ENCODE measurements at regions not wholly inside any gene's neighbourhood (a gene's known extent, or its start where the extent isn't known, plus 50 kb on each side); places are given as distances from the start of the nearest gene placed in this dataset.

DNA sequence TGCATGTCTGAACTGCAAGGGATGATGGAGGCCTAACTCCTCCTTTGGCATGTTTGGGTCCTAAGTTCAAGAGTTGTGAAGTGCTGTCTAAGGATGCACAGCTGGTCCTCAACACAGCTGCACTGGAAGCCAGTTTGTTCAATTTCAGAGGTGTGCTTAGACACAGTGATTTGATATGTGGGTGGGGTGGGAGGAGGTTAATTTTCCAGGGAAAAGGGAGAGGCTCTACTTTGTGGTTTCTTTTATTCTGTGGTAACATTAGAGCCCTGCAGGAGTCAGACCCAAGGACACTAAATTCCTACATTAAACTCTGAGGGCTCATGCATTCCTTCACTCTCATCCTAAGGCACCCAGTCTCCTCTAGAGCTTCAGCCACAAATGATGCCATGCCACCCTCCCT lies 188.4 kb upstream of the MAST4 start:
- peaks cover 10% of the 10 kb centered on the region for H3K27me3 Mint-ChIP-seq (ENCODE audit: unreplicated experiment)
- no peak for DNase-seq (ENCODE audit: extremely low spot score, unreplicated experiment)
- no peaks in the 10 kb centered on the region for H3K4me1 Mint-ChIP-seq (ENCODE audit: unreplicated experiment)
- H3K27ac Mint-ChIP-seq (ENCODE audit: unreplicated experiment) = no peak overlapping the region
- TF ChIP-seq, protein P1, sequence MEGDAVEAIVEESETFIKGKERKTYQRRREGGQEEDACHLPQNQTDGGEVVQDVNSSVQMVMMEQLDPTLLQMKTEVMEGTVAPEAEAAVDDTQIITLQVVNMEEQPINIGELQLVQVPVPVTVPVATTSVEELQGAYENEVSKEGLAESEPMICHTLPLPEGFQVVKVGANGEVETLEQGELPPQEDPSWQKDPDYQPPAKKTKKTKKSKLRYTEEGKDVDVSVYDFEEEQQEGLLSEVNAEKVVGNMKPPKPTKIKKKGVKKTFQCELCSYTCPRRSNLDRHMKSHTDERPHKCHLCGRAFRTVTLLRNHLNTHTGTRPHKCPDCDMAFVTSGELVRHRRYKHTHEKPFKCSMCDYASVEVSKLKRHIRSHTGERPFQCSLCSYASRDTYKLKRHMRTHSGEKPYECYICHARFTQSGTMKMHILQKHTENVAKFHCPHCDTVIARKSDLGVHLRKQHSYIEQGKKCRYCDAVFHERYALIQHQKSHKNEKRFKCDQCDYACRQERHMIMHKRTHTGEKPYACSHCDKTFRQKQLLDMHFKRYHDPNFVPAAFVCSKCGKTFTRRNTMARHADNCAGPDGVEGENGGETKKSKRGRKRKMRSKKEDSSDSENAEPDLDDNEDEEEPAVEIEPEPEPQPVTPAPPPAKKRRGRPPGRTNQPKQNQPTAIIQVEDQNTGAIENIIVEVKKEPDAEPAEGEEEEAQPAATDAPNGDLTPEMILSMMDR (IDR thresholded peaks at IDR 0.05) = no peak
- no peak overlapping the region for H3K4me3 Mint-ChIP-seq (ENCODE audit: unreplicated experiment)
- no peaks in the 10 kb centered on the region for H3K9me3 Mint-ChIP-seq (ENCODE audit: unreplicated experiment)
- H3K36me3 Mint-ChIP-seq (ENCODE audit: unreplicated experiment) = no peaks in the 10 kb centered on the region

DNA sequence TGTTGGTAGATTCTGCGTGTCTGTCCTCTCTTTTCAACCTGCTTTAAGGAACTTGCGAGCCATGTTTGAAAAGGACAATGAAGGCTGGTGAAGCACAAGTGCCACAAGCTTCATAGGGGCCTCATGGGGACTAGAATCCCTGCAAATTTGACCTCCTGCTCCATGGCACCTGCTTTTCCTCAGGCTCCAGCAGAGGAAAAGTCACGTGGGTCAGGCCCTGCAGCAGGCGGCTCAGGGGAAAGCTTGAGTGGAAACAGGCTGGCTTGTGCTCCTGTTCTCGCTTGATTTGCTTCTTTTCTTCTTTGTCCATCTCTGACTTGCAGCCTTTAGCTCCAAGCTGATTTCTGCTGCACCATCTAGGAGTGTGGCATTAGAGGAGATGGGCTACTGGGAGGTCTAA lies 187.6 kb upstream of the MAST4 start:
- Mint-ChIP-seq H3K27ac (ENCODE audit: unreplicated experiment) (no peak overlapping the region), H3K27me3 (ENCODE audit: unreplicated experiment) (peaks cover 5% of the 10 kb centered on the region), H3K9me3 (ENCODE audit: unreplicated experiment) (no peaks in the 10 kb centered on the region), H3K36me3 (ENCODE audit: unreplicated experiment) (no peaks in the 10 kb centered on the region), H3K4me1 (ENCODE audit: unreplicated experiment) (no peaks in the 10 kb centered on the region), H3K4me3 (ENCODE audit: unreplicated experiment) (no peak overlapping the region)
- TF ChIP-seq, protein P1 (IDR thresholded peaks at IDR 0.05) = no peak
- DNase-seq (ENCODE audit: extremely low spot score, unreplicated experiment) = no peak

DNA sequence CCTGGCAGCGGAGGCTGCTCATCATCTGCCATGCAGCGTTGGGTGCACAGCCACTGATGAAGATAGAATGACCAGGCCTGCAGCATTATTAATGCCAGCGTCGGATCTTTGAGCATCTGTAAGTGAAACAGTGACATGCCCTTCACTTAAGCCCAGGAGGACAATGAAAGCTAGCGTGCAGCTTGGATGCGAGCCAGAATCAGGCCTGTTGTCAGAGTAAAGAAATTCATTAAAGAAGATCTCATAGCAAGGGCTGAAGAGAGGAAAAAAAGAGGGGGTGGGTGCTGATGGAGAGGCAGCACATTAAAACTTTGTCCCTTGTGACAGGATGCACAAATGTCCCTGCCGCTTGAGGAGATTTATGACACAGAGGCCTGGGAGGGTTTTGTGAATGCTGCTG lies 186.1 kb upstream of the MAST4 start:
- TF ChIP-seq, protein P1 (IDR thresholded peaks at IDR 0.05) = no peak
- Mint-ChIP-seq H3K4me1 (ENCODE audit: unreplicated experiment) (no peaks in the 10 kb centered on the region), H3K36me3 (ENCODE audit: unreplicated experiment) (no peaks in the 10 kb centered on the region), H3K27ac (ENCODE audit: unreplicated experiment) (no peak overlapping the region), H3K27me3 (ENCODE audit: unreplicated experiment) (peaks cover 2% of the 10 kb centered on the region), H3K4me3 (ENCODE audit: unreplicated experiment) (no peak overlapping the region), H3K9me3 (ENCODE audit: unreplicated experiment) (no peaks in the 10 kb centered on the region)
- no peak for DNase-seq (ENCODE audit: extremely low spot score, unreplicated experiment)

DNA sequence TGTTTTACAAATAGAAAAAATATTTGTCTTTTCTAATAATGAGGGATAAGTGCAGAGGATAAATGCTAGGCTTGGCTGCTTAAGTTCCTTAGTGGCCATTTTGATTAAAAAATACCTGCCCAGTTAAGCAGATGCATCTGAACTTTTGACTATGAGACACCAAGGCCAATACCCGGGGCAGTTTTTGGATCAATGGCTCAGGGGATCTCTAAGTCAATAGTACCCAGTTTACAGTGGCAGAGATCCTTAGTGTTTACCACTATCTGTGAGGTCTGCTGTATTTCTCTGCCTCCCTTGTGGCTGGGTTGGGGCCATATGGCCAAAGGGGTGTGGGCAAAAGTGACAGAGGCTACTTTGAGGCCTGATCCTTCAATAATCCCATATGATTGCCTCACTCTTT lies 184.5 kb upstream of the MAST4 start:
- no peaks in the 10 kb centered on the region for H3K4me1 Mint-ChIP-seq (ENCODE audit: unreplicated experiment)
- H3K36me3 Mint-ChIP-seq (ENCODE audit: unreplicated experiment) = no peaks in the 10 kb centered on the region
- no peak for DNase-seq (ENCODE audit: extremely low spot score, unreplicated experiment)
- TF ChIP-seq, protein P1 (IDR thresholded peaks at IDR 0.05) = no peak
- H3K9me3 Mint-ChIP-seq (ENCODE audit: unreplicated experiment) = no peaks in the 10 kb centered on the region
- no peak overlapping the region for H3K27ac Mint-ChIP-seq (ENCODE audit: unreplicated experiment)
- peaks cover 2% of the 10 kb centered on the region for H3K27me3 Mint-ChIP-seq (ENCODE audit: unreplicated experiment)
- H3K4me3 Mint-ChIP-seq (ENCODE audit: unreplicated experiment) = no peak overlapping the region

DNA sequence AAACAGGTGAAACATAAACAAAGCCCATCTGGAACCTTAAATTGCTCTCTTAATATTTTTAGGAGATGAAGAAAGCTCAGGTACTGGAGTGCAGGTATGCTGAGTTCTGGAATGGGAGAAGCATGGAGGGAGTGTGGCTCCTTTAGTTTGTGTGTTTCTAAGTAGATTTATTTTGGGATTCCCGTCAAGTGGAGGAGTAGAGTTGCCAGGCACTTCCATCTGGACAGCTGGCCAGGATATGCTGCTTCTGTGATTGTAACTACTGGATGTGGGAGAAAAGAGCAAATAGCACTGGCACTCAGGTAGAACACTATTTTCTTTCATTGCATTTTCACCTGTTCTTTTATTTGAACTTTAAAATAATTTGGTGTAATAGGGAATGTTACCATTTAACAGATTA lies 182.3 kb upstream of the MAST4 start:
- TF ChIP-seq, protein P1 (IDR thresholded peaks at IDR 0.05) = no peak
- no peaks in the 10 kb centered on the region for H3K9me3 Mint-ChIP-seq (ENCODE audit: unreplicated experiment)
- no peaks in the 10 kb centered on the region for H3K36me3 Mint-ChIP-seq (ENCODE audit: unreplicated experiment)
- peaks cover 2% of the 10 kb centered on the region for H3K27me3 Mint-ChIP-seq (ENCODE audit: unreplicated experiment)
- no peaks in the 10 kb centered on the region for H3K4me1 Mint-ChIP-seq (ENCODE audit: unreplicated experiment)
- no peak overlapping the region for H3K27ac Mint-ChIP-seq (ENCODE audit: unreplicated experiment)
- DNase-seq (ENCODE audit: extremely low spot score, unreplicated experiment) = no peak
- no peak overlapping the region for H3K4me3 Mint-ChIP-seq (ENCODE audit: unreplicated experiment)
